HG02571 (cell line): ENCODE measurements at regions not wholly inside any gene's neighbourhood (a gene's known extent, or its start where the extent isn't known, plus 50 kb on each side); places are given as distances from the start of the nearest gene placed in this dataset.

Experiments
- ATAC-seq: cut with Tn5 transposase; IDR thresholded peaks from one replicate; pipeline ENCODE4 v1.9.1; 2021; ENCODE audit warnings: mild to moderate bottlenecking, moderate library complexity; ENCODE audit not compliant: unreplicated experiment

- no peak for ATAC-seq
Measured at GRCh38 chr2:150319085-150319484, 168.4 kb downstream of the RND3 start.

- ATAC-seq: no peak
Measured at GRCh38 chr2:150312271-150312670, 175.2 kb downstream of the RND3 start.

- ATAC-seq: no peak
Measured at GRCh38 chr2:150309311-150310080, 178.0 kb downstream of the RND3 start.

GRCh38 chr2:150307258-150307657 lies 180.2 kb downstream of the RND3 start:
- no peak for ATAC-seq

GRCh38 chr2:150303281-150303680 lies 184.2 kb downstream of the RND3 start:
- ATAC-seq: no peak

- no peak for ATAC-seq
Measured at GRCh38 chr2:150298571-150299305, 188.7 kb downstream of the RND3 start.

GRCh38 chr2:150296770-150297546 lies 190.5 kb downstream of the RND3 start:
- ATAC-seq: no peak

- ATAC-seq: no peak
Measured at GRCh38 chr2:150295544-150295943, 191.9 kb downstream of the RND3 start.

- ATAC-seq: no peak
Measured at GRCh38 chr2:150293771-150294170, 193.7 kb downstream of the RND3 start.

- no peak for ATAC-seq
Measured at GRCh38 chr2:150292807-150293206, 194.7 kb downstream of the RND3 start.

- no peak for ATAC-seq
Measured at GRCh38 chr2:150292192-150292591, 195.3 kb downstream of the RND3 start.

GRCh38 chr2:150286730-150287362 lies 200.6 kb downstream of the RND3 start:
- no peak for ATAC-seq

GRCh38 chr2:150284116-150284515 lies 203.4 kb downstream of the RND3 start:
- no peak for ATAC-seq

- no peak for ATAC-seq
Measured at GRCh38 chr2:150282771-150283371, 204.6 kb downstream of the RND3 start.

- ATAC-seq: no peak
Measured at GRCh38 chr2:150282357-150282756, 205.1 kb downstream of the RND3 start.

- ATAC-seq: no peak
Measured at GRCh38 chr2:150280231-150280630, 207.2 kb downstream of the RND3 start.

GRCh38 chr2:150279686-150280085 lies 207.8 kb downstream of the RND3 start:
- ATAC-seq: no peak

- ATAC-seq: no peak
Measured at GRCh38 chr2:150276737-150277136, 210.7 kb downstream of the RND3 start.

- no peak for ATAC-seq
Measured at GRCh38 chr2:150274108-150274507, 213.4 kb downstream of the RND3 start.

- no peak for ATAC-seq
Measured at GRCh38 chr2:150271952-150272802, 215.3 kb downstream of the RND3 start.
